Hypothalamus (tissue), 51 donors: ENCODE measurements at regions not wholly inside any gene's neighbourhood (a gene's known extent, or its start where the extent isn't known, plus 50 kb on each side); places are given as distances from the start of the nearest gene placed in this dataset.
"Not testable (repeated sequence)": the region's sequence is repeated elsewhere in the genome, so short reads cannot be mapped to it uniquely, and the experiment has no call there.

Experiments
- DNase-seq, 51 donors: peaks; one replicate each; lab custom pipeline; 2025; lab: John Stamatoyannopoulos, UW

GRCh38 chr1:203996126-203996525 is 76.8 kb upstream of the SOX13 start:
- DNase-seq: peak in 37 of 51 donors; percentile 4 to 79 (median 28)

DNA sequence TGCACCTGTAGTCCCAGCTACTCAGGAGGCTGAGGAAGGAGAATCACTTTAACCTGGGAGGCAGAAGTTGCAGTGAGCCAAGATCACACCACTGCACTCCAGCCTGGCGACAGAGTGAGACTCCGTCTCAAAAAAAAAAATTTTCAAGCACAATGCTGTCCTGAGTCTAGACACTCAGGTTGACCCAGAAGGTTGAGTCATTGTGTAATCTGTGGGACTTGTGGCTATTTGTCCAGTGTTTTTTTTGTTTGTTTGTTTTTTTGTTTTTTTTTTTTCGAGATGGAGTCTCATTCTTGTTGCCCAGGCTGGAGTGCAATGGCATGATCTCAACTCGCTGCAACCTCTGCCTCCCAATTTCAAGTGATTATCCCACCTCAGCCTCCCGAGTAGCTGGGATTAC is 74.3 kb upstream of the SOX13 start:
- DNase-seq: not testable (repeated sequence)

DNA sequence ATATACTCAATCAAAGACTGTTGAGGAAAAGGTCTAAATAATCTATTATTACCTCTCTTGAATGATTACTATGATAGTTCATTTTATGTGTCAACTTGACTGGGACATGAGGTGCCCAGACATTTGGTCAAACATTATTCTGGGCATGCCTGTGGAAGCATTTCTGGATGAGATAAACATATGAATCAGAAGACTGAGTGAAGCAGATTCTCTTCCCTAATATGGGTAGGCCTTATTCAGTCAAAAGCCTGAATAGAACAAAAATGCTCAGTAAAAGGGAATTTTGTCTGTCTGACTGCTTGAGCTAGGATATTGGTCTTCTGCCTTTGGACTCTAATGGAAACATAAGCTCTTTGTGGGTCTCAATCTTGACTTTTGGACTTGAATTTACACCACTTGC is 73.3 kb upstream of the SOX13 start:
- DNase-seq: no peak

- DNase-seq: no peak
These were observed 71.6 kb upstream of the SOX13 start for GRCh38 chr1:204001166-204001901.

- DNase-seq: no peak
These were observed 70.3 kb upstream of the SOX13 start for GRCh38 chr1:204002614-204003013.

- DNase-seq: no peak
These were observed 69.4 kb upstream of the SOX13 start for GRCh38 chr1:204003536-204003935.

- DNase-seq: no peak
These were observed 61.5 kb upstream of the SOX13 start for GRCh38 chr1:204011426-204011825.

DNA sequence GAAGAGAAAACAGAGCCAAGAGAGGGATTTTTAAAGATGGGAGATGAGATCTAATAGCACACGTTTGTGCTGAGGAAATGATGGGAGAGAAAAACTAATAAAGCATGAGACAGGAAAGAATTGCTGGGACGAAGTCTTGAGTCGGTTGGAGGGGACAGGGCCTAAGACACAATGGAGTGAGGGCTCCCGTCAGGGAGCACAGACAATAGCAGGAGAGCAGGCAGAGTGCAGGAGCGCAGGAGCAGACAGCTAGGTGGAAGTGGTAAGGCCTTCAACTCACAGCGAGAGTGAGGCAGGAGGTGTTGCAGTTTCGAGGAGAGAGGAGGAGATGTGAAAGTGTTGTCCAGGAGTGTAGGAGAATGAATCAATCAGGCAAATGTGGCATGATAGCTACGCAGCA is 59.9 kb upstream of the SOX13 start:
- no peak for DNase-seq

GRCh38 chr1:204014336-204014735 is 58.6 kb upstream of the SOX13 start:
- DNase-seq: no peak

- not testable (repeated sequence) for DNase-seq
These were observed 58.0 kb upstream of the SOX13 start for GRCh38 chr1:204014961-204015360.

GRCh38 chr1:204017032-204017431 is 55.9 kb upstream of the SOX13 start:
- DNase-seq: no peak

DNA sequence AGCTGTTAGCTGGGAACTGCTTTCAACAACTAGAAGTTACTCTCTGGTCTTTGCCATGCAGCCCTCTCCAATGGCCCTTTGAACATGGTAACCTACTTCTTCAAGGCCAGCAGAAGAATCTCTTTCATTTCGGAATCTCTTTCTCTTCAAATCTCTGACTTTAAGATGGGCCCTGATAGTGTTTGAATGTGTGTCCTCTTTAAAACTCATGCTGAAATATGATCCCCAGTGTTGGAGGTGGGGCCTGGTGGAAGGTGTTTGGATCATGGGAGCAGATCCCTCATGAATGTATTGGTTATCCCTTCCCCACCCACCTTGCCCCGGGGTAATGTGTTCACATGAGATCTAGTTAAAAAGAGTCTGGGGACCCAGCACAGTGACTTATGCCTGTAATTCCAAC is 54.5 kb upstream of the SOX13 start:
- DNase-seq: no peak
